Liver (tissue), 3 donors: ENCODE measurements at regions not wholly inside any gene's neighbourhood (a gene's known extent, or its start where the extent isn't known, plus 50 kb on each side); places are given as distances from the start of the nearest gene placed in this dataset.

ENCODE experiments used
- CTCF ChIP-seq: fragments of 150-350 bp; IDR thresholded peaks from 2 replicates; pipeline ENCODE4 v1.5.1; 2017; ENCODE audit warnings: improper control_type of control experiment, low read depth, low read length; ENCODE audit not compliant: missing input control
- EGR1 ChIP-seq, 2 donors: IDR thresholded peaks; 2 replicates each; pipeline ENCODE4 v1.6.1; 2016 to 2018; ENCODE audit warnings: antibody characterized with exemption in 2 of 2, low read depth in 2 of 2
- FOXA2 ChIP-seq: IDR thresholded peaks from 2 replicates; pipeline ENCODE4 v1.6.1; 2016; ENCODE audit warnings: antibody characterized with exemption
- RAD21 ChIP-seq, 2 donors: IDR thresholded peaks; 2 replicates each; pipeline ENCODE4 v1.6.1; 2016; ENCODE audit warnings: antibody characterized with exemption in 2 of 2, mild to moderate bottlenecking in 2 of 2
- REST ChIP-seq: IDR thresholded peaks from 2 replicates; pipeline ENCODE4 v1.6.1; 2016; ENCODE audit warnings: antibody characterized with exemption, mild to moderate bottlenecking
- SP1 ChIP-seq: IDR thresholded peaks from 2 replicates; pipeline ENCODE4 v1.6.1; 2018; ENCODE audit warnings: antibody characterized with exemption, mild to moderate bottlenecking
- TAF1 ChIP-seq: conservative IDR thresholded peaks from 2 replicates; pipeline ENCODE4 v1.6.1; 2016; ENCODE audit warnings: antibody characterized with exemption, mild to moderate bottlenecking
- YY1 ChIP-seq: IDR thresholded peaks from 2 replicates; pipeline ENCODE4 v1.6.1; 2016; ENCODE audit warnings: antibody characterized with exemption, mild to moderate bottlenecking
- TF ChIP-seq, protein P1 (sequence below): IDR thresholded peaks from 2 replicates; pipeline ENCODE4 v1.6.1; 2016; ENCODE audit warnings: antibody characterized with exemption
- donor health status: healthy.
- donor health status: healthy.

DNA sequence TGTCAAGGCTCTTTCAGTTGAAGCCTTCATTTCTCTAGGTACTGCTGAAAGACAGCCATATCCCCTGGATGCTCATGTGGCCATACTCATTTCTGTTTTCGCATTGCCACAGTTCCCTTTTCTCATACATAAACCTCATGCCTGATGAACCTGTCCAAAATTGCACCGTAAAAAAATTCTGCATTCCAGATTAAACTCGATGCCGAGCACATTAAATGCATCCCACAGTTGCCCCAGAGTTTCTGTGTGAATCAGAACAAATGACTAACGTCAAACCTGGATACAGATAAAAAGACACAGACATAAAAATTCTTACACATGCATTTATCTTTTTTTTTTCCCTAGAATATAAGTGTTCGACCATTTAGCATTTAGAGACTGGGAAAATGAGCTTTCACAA is 288.2 kb downstream of the COG6 start:
- no peak for TF ChIP-seq CTCF
- TF ChIP-seq TAF1, result no peak
- TF ChIP-seq FOXA2, result no peak
- TF ChIP-seq SP1, result no peak
- no peak for TF ChIP-seq YY1
- TF ChIP-seq, protein P1, sequence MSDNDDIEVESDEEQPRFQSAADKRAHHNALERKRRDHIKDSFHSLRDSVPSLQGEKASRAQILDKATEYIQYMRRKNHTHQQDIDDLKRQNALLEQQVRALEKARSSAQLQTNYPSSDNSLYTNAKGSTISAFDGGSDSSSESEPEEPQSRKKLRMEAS, result no peak
- no peak for TF ChIP-seq REST
- no peak for TF ChIP-seq RAD21 (IDR thresholded peaks at IDR 0.05)
- TF ChIP-seq EGR1 (IDR thresholded peaks at IDR 0.05; ENCODE audit: low read depth in 2 of 2), result no peak
